GM21737 (cell line): ENCODE measurements at regions not wholly inside any gene's neighbourhood (a gene's known extent, or its start where the extent isn't known, plus 50 kb on each side); places are given as distances from the start of the nearest gene placed in this dataset.
"Not testable (repeated sequence)": the region's sequence is repeated elsewhere in the genome, so short reads cannot be mapped to it uniquely, and the experiment has no call there.

Experiments
- ATAC-seq: cut with Tn5 transposase; IDR thresholded peaks from one replicate; pipeline ENCODE4 v1.9.1; 2021; ENCODE audit warnings: mild to moderate bottlenecking, moderate library complexity; ENCODE audit not compliant: unreplicated experiment

- no peak for ATAC-seq
Observed at GRCh38 chr14:48140804-48141203, 465.4 kb upstream of the MDGA2 start.

DNA sequence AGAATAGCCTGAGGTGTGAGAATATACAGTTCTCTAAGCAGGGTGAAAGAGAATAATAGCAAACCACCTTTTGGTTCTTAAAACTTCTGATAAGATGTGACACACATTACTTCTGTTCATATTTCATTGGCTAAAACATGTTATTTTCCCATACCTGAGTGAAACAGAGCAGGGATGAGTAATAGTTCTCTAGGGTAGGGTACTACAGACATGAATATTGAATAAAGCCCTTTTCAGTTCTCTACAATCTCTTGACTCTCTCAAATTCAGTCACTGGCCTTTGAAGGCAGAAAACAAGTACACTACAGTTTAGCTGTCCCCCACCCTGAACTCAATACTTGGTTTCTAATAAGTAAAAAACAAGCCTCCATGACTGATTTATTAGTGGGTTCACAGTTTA, 454.1 kb upstream of the MDGA2 start:
- no peak for ATAC-seq

GRCh38 chr14:48127674-48128073, 452.3 kb upstream of the MDGA2 start:
- no peak for ATAC-seq

- ATAC-seq, result no peak
Observed at GRCh38 chr14:48125654-48126053, 450.2 kb upstream of the MDGA2 start.

- no peak for ATAC-seq
Observed at GRCh38 chr14:48113713-48114112, 438.3 kb upstream of the MDGA2 start.

- ATAC-seq, result no peak
Observed at GRCh38 chr14:48111151-48111550, 435.7 kb upstream of the MDGA2 start.

- no peak for ATAC-seq
Observed at GRCh38 chr14:48107646-48108045, 432.2 kb upstream of the MDGA2 start.

DNA sequence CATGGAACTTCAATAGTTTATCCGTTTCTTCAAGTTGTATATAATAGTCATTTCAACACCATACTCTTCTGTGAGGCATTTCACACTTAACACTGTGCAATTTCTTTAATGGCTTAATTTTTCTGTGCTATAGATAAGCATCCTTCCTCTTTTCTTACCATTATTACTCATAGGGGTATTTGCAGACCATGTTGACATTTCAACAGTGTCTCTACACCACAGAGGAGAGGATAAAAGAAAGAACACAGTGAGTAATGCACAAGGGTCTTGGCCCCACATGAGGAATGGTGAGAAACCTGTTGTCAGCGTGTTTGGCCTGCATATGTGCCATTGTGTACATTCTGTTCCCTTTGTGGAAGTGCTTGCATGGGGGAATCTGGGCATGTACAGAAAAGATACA, 421.5 kb upstream of the MDGA2 start:
- ATAC-seq, result no peak

DNA sequence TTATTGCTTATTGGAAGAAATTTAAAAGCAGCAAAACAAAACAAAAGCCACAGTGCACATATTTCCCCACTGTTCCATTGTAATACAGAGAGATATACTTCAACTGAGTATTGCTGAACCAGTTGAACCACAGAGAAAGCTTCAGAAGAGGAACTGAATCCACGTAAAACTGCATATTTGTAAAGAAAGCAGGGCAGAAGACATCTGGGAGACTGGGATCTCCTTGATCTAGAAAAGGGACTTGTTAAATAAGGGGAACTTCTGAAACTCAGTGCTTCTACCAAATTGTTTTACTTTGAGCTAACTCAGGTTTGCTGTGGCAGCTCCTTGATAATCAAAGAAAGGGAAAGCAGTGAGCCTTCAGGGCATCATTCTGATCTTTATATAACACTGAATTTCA, 411.1 kb upstream of the MDGA2 start:
- no peak for ATAC-seq

GRCh38 chr14:48075487-48075886, 400.1 kb upstream of the MDGA2 start:
- ATAC-seq, result no peak

GRCh38 chr14:48052973-48053372, 377.6 kb upstream of the MDGA2 start:
- no peak for ATAC-seq

DNA sequence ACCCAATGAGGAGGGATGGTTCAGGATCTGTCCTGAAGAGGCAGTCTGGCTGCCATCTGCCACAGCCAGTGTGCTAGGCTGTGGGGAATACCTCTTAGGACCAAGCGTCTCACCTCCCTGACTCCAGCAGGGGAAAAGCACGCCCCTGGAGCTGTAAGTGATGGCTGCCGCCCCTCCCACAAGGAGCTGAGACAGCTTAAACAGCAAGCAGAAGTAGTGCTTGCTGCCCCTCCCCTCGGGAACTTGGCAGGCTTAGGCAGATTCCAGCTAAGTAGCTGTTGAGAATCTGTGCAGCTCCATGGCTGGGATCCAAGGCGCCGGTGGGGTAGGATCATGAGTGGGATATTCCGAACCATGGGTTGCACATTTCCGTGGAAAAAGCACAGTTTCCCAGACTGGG, 360.4 kb upstream of the MDGA2 start:
- ATAC-seq, result no peak

DNA sequence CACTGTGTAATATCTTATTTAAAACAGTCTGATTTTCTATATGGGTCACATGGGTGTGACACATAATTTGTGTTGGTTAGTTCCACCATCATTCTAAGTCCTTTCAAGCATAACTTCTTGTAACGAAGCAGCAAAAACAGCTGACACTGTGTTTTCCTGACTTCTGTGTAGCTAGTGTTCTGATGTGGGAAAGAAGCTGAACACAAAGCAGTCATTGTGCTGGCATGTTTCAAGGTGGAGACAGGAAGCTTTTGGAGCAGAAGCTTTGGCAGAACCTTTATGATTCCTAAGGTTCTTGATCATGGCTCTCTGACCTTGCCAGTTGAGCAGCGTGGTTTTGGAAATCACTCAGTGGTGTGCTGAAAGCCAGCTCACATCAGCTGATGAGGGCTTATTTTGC, 351.7 kb upstream of the MDGA2 start:
- no peak for ATAC-seq

DNA sequence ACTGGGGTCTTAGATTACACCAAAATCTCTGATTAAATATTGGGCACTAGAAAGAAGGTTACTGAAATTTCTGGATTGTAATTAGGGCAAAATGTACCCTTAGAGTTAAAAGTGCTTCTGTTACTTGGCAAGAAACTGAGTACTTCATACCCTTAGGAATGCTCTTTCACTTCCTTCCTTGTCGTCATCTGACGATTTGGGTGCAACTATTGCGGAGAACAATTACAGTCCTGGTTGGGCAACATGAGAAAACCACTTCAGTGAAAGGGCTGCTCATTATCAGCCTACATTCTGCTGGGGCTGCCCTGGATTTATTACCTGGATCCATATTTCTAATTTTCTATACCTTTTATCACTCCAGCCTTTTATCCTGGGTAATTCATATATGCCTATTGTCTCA, 348.5 kb upstream of the MDGA2 start:
- ATAC-seq, result no peak

GRCh38 chr14:48011484-48011883, 336.1 kb upstream of the MDGA2 start:
- ATAC-seq, result not testable (repeated sequence)

- no peak for ATAC-seq
Observed at GRCh38 chr14:48008646-48009045, 333.2 kb upstream of the MDGA2 start.

GRCh38 chr14:48005986-48006385, 330.6 kb upstream of the MDGA2 start:
- ATAC-seq, result no peak

GRCh38 chr14:47993883-47994282, 318.5 kb upstream of the MDGA2 start:
- ATAC-seq, result no peak

GRCh38 chr14:47988175-47988574, 312.8 kb upstream of the MDGA2 start:
- no peak for ATAC-seq

- ATAC-seq, result no peak
Observed at GRCh38 chr14:47978871-47979270, 303.5 kb upstream of the MDGA2 start.

DNA sequence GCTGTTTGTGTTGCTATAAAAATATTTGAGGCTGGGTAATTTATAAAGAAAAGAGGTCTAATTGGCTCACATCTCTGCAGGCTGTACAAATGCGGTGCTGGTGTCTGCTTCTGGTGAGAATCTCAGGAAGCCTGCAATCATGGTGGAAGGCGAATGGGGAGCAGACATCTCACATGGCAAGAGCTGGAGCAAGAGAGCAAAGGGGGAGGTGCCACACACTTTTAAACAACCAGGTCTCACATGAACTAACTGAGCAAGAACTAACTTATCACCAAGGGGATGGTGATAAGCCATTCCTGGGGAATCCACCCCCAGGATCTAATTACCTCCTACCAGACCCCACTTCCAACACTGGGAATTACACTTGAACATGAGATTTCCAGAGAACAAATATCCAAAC, 300.7 kb upstream of the MDGA2 start:
- ATAC-seq, result no peak

- ATAC-seq, result no peak
Observed at GRCh38 chr14:47966076-47966810, 290.8 kb upstream of the MDGA2 start.

GRCh38 chr14:47961634-47962033, 286.2 kb upstream of the MDGA2 start:
- no peak for ATAC-seq
